ENCODE measurements at regions not wholly inside any gene's neighbourhood (a gene's known extent, or its start where the extent isn't known, plus 50 kb on each side); places are given as distances from the start of the nearest gene placed in this dataset.

DNA sequence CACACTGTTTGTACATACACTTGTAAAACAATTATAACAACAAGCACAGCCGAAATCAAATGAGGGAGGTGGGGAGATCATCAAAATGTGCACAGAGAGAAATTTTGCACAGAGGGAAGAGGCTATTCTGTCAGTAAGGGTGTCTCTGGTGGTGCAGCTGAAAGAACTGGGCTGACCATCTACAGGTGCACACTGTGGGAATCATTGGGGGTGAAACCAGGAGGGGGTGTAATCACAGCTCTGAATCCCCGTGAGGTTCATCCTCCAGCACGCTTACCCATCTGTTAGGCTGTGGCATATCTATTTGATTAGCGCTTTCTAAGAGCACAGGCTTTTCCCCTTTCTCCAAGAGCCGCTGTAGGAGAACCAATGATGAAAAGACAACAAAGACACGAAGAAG lies 389.9 kb upstream of the CDH20 start:
- intact Hi-C loops (cut with DNase I) = no loop called here
- no peak for DNase-seq (ENCODE audit: extremely low spot score in 2 of 2)
- Histone ChIP-seq H3K4me3 (no peak overlapping the region), H3K4me1 (no peaks in the 10 kb centered on the region), H3K27ac (no peak overlapping the region), H3K36me3 (no peaks in the 10 kb centered on the region), H3K27me3 (no peaks in the 10 kb centered on the region), H3K9me3 (no peaks in the 10 kb centered on the region)
- TF ChIP-seq POLR2A (IDR thresholded peaks at IDR 0.05) (no peak), POLR2AphosphoS5 (IDR thresholded peaks at IDR 0.05; ENCODE audit: insufficient read depth in 1 of 2, low read depth in 1 of 2) (no peak)
- TF ChIP-seq, protein P1, sequence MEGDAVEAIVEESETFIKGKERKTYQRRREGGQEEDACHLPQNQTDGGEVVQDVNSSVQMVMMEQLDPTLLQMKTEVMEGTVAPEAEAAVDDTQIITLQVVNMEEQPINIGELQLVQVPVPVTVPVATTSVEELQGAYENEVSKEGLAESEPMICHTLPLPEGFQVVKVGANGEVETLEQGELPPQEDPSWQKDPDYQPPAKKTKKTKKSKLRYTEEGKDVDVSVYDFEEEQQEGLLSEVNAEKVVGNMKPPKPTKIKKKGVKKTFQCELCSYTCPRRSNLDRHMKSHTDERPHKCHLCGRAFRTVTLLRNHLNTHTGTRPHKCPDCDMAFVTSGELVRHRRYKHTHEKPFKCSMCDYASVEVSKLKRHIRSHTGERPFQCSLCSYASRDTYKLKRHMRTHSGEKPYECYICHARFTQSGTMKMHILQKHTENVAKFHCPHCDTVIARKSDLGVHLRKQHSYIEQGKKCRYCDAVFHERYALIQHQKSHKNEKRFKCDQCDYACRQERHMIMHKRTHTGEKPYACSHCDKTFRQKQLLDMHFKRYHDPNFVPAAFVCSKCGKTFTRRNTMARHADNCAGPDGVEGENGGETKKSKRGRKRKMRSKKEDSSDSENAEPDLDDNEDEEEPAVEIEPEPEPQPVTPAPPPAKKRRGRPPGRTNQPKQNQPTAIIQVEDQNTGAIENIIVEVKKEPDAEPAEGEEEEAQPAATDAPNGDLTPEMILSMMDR (IDR thresholded peaks at IDR 0.05) = no peak

DNA sequence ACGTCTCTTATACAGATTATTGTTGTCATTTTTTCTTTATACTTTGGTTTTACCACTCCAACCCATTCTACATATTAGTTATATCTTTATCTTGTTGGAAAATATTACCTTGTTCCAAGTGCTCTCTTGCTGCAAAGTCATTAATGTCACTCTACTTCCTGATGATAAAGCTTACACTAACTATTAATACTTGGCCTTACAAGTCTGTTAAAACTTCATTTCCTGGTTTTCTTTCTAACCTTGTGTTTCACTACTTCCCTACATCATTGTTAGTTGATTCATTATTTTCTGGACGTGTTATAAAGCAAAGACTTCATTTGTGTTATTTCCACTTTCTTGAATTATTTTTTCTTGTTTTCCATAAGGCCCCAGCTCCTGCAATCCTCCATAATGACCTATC lies 382.6 kb upstream of the CDH20 start:
- no peak overlapping the region for H3K4me3 ChIP-seq

DNA sequence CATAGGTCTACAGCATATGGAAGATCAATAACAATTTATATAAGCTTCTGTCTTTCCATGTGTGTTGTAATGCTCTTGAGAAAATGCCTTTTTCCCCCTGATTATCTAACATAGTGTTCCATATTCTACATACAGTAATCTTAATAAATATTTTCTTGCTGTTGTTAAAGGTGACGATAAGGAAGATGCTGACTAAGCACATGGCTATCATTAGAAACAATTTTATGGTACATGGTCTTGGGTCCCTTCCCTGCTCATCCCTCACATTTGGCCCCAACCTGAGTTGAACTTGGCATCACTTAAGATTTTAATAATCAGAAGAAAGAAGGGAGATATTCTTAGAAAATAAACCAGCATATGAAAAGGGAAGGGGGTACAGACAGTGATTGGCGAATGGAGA lies 382.1 kb upstream of the CDH20 start:
- TF ChIP-seq, protein P1 (IDR thresholded peaks at IDR 0.05) = no peak
- TF ChIP-seq POLR2A (IDR thresholded peaks at IDR 0.05) = no peak
- TF ChIP-seq POLR2AphosphoS5 (IDR thresholded peaks at IDR 0.05; ENCODE audit: insufficient read depth in 1 of 2, low read depth in 1 of 2) = no peak
- Histone ChIP-seq H3K4me1 (no peaks in the 10 kb centered on the region), H3K4me3 (no peak overlapping the region), H3K27ac (no peak overlapping the region), H3K9me3 (no peaks in the 10 kb centered on the region), H3K27me3 (no peaks in the 10 kb centered on the region), H3K36me3 (no peaks in the 10 kb centered on the region)
- intact Hi-C loops (cut with DNase I) = no loop called here
- no peak for DNase-seq (ENCODE audit: extremely low spot score in 2 of 2)

More for the DNA sequence above, 382.6 kb upstream of the CDH20 start:
- no peak for DNase-seq (ENCODE audit: extremely low spot score in 2 of 2)
- Histone ChIP-seq H3K27me3 (no peaks in the 10 kb centered on the region), H3K36me3 (no peaks in the 10 kb centered on the region), H3K4me1 (no peaks in the 10 kb centered on the region), H3K27ac (no peak overlapping the region), H3K9me3 (no peaks in the 10 kb centered on the region)
- TF ChIP-seq POLR2A (IDR thresholded peaks at IDR 0.05) (no peak), POLR2AphosphoS5 (IDR thresholded peaks at IDR 0.05; ENCODE audit: insufficient read depth in 1 of 2, low read depth in 1 of 2) (no peak)
- TF ChIP-seq, protein P1 (IDR thresholded peaks at IDR 0.05) = no peak
- intact Hi-C loops (cut with DNase I) = no loop called here

DNA sequence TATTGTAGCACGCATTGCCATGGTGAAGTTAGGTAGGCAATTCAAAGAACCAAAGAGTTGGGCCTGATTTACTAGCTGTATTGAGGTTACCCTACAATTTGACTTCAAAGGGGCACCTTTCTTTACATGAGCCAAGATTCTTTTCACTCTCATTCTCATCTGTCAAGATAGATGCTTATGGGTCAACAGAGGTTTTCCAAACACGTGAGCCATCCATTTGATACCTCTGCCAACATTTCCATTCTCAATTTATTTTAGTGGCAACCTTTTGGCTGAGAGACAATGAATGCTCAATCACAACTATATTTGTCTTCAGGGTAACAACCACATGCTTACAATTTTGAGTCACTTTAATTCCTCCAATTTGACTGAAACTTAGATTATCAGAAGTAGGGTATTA lies 370.6 kb upstream of the CDH20 start:
- Histone ChIP-seq H3K4me1 (no peaks in the 10 kb centered on the region), H3K27ac (no peak overlapping the region), H3K4me3 (no peak overlapping the region), H3K27me3 (no peaks in the 10 kb centered on the region), H3K9me3 (no peaks in the 10 kb centered on the region), H3K36me3 (no peaks in the 10 kb centered on the region)
- no peak for DNase-seq (ENCODE audit: extremely low spot score in 2 of 2)
- TF ChIP-seq POLR2A (IDR thresholded peaks at IDR 0.05) (no peak), POLR2AphosphoS5 (IDR thresholded peaks at IDR 0.05; ENCODE audit: insufficient read depth in 1 of 2, low read depth in 1 of 2) (no peak)
- TF ChIP-seq, protein P1 (IDR thresholded peaks at IDR 0.05) = no peak
- intact Hi-C loops (cut with DNase I) = no loop called here

DNA sequence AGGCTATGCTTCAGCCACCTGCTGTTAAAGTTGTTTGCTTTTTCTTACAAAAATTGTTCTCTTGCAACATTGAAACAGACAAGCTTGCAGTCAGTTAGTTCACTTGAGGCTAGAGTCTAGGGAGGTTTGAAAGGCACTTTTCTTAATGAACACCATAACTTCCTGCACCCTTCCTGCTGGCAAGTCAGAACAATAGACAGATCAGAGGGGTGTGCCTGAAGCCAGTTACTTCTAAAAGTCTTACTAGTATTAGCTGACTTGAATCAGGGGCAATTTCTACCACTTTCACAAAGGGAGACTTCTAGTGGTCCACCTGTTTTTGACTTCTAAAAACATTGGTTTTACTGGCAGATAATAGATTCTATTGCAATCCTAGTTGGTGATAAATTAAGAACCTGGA lies 367.4 kb upstream of the CDH20 start:
- Histone ChIP-seq H3K9me3 (no peaks in the 10 kb centered on the region), H3K27ac (no peak overlapping the region), H3K36me3 (no peaks in the 10 kb centered on the region), H3K27me3 (no peaks in the 10 kb centered on the region), H3K4me1 (no peaks in the 10 kb centered on the region), H3K4me3 (no peak overlapping the region)
- TF ChIP-seq POLR2AphosphoS5 (IDR thresholded peaks at IDR 0.05; ENCODE audit: insufficient read depth in 1 of 2, low read depth in 1 of 2) = no peak
- TF ChIP-seq, protein P1 (IDR thresholded peaks at IDR 0.05) = no peak
- no peak for TF ChIP-seq POLR2A (IDR thresholded peaks at IDR 0.05)
- DNase-seq (ENCODE audit: extremely low spot score in 2 of 2) = no peak
- intact Hi-C loops (cut with DNase I) = no loop called here
